Smooth muscle cell (in vitro differentiated cells): ENCODE measurements at regions not wholly inside any gene's neighbourhood (a gene's known extent, or its start where the extent isn't known, plus 50 kb on each side); places are given as distances from the start of the nearest gene placed in this dataset.

Experiments
- DNase-seq: peaks from one replicate; lab custom pipeline; 2025; ENCODE audit not compliant: unreplicated experiment; lab: John Stamatoyannopoulos, UW
- H2AFZ ChIP-seq: fragments of 200-600 bp; sonication (generic); 2 replicates; pipeline ENCODE4 v1.6.0; 2016; ENCODE audit warnings: antibody characterized with exemption, low read depth, mild to moderate bottlenecking
- H3F3A ChIP-seq: fragments of 200-600 bp; sonication (generic); 2 replicates; pipeline ENCODE4 v1.6.0; 2017; ENCODE audit warnings: antibody characterized with exemption, low read depth
- H3K27ac ChIP-seq: fragments of 200-600 bp; sonication (generic); 2 replicates; pipeline ENCODE4 v1.5.1; 2016; ENCODE audit warnings: low read depth, mild to moderate bottlenecking
- H3K27me3 ChIP-seq: fragments of 200-600 bp; sonication (generic); 2 replicates; pipeline ENCODE4 v1.6.1; 2016; ENCODE audit warnings: low read depth, mild to moderate bottlenecking
- H3K36me3 ChIP-seq: fragments of 200-600 bp; sonication (generic); 2 replicates; pipeline ENCODE4 v1.5.1; 2016; ENCODE audit warnings: low read depth
- H3K4me1 ChIP-seq: fragments of 200-600 bp; sonication (generic); 2 replicates; pipeline ENCODE4 v1.5.1; 2016; ENCODE audit warnings: low read depth
- H3K4me2 ChIP-seq: fragments of 200-600 bp; sonication (generic); 2 replicates; pipeline ENCODE4 v1.6.0; 2016; ENCODE audit warnings: mild to moderate bottlenecking
- H3K4me3 ChIP-seq: fragments of 200-600 bp; sonication (generic); 2 replicates; pipeline ENCODE4 v1.5.1; 2016; ENCODE audit warnings: mild to moderate bottlenecking
- H3K79me2 ChIP-seq: fragments of 200-600 bp; sonication (generic); 2 replicates; pipeline ENCODE4 v1.6.0; 2016; ENCODE audit warnings: low read depth, mild to moderate bottlenecking
- H3K9ac ChIP-seq: fragments of 200-600 bp; sonication (generic); 2 replicates; pipeline ENCODE4 v1.6.0; 2016; ENCODE audit warnings: low read depth
- H3K9me3 ChIP-seq: fragments of 200-600 bp; sonication (generic); replicated peaks from 2 replicates; pipeline ENCODE4 v1.5.1; 2016; ENCODE audit warnings: low read depth
- H4K20me1 ChIP-seq: fragments of 200-600 bp; sonication (generic); 2 replicates; pipeline ENCODE4 v1.6.0; 2016; ENCODE audit warnings: low read depth
- CTCF ChIP-seq: fragments of 200-600 bp; sonication (generic); IDR thresholded peaks from 2 replicates; pipeline ENCODE4 v1.5.1; 2017; ENCODE audit warnings: borderline replicate concordance, mild to moderate bottlenecking, antibody characterized with exemption; ENCODE audit not compliant: insufficient read depth, poor library complexity, severe bottlenecking
- WGBS: methylation state at CpG from one replicate; pipeline ENCODE4 v1.1.7; 2016; ENCODE audit warnings: low lambda C conversion rate; 5-methylcytosine and 5-hydroxymethylcytosine counted together

- H3K4me3 ChIP-seq, result no peak overlapping the region
- peaks cover 11% of the 10 kb centered on the region for H3K27me3 ChIP-seq
- no peak for TF ChIP-seq CTCF
- H4K20me1 ChIP-seq, result no peaks in the 10 kb centered on the region
- H3K4me2 ChIP-seq, result no peak overlapping the region
- no peaks in the 10 kb centered on the region for H3K79me2 ChIP-seq
- no peak overlapping the region for H3K27ac ChIP-seq
- H3K9ac ChIP-seq, result no peak overlapping the region
- no peaks in the 10 kb centered on the region for H3K9me3 ChIP-seq
- H3K36me3 ChIP-seq, result no peaks in the 10 kb centered on the region
- no peaks in the 10 kb centered on the region for H3F3A ChIP-seq
- no peaks in the 10 kb centered on the region for H3K4me1 ChIP-seq
- WGBS, result 84% methylated on average over 1 of the region's 1 CpG
- H2AFZ ChIP-seq, result no peak overlapping the region
- DNase-seq, result no peak
Measured at GRCh38 chr11:134582770-134583095, 170.7 kb upstream of the B3GAT1 start.

- no peaks in the 10 kb centered on the region for H3K36me3 ChIP-seq
- no peak overlapping the region for H3K27ac ChIP-seq
- H2AFZ ChIP-seq, result no peak overlapping the region
- no peaks in the 10 kb centered on the region for H3K79me2 ChIP-seq
- H3K27me3 ChIP-seq, result peaks cover 6% of the 10 kb centered on the region
- WGBS, result 86% methylated on average over 11 of the region's 11 CpGs
- TF ChIP-seq CTCF, result no peak
- no peak overlapping the region for H3K9ac ChIP-seq
- H3K4me3 ChIP-seq, result no peak overlapping the region
- no peaks in the 10 kb centered on the region for H3F3A ChIP-seq
- H3K9me3 ChIP-seq, result no peaks in the 10 kb centered on the region
- DNase-seq, result no peak
- no peaks in the 10 kb centered on the region for H4K20me1 ChIP-seq
- H3K4me1 ChIP-seq, result no peaks in the 10 kb centered on the region
- no peak overlapping the region for H3K4me2 ChIP-seq
Measured at GRCh38 chr11:134581966-134582769, 170.1 kb upstream of the B3GAT1 start.

GRCh38 chr11:134581121-134581626 lies 169.1 kb upstream of the B3GAT1 start:
- TF ChIP-seq CTCF, result no peak
- H4K20me1 ChIP-seq, result no peaks in the 10 kb centered on the region
- H3K36me3 ChIP-seq, result no peaks in the 10 kb centered on the region
- no peaks in the 10 kb centered on the region for H3K79me2 ChIP-seq
- no peaks in the 10 kb centered on the region for H3K4me1 ChIP-seq
- 95% methylated on average over 9 of the region's 9 CpGs for WGBS
- no peak overlapping the region for H3K27ac ChIP-seq
- no peaks in the 10 kb centered on the region for H3K27me3 ChIP-seq
- H3K9ac ChIP-seq, result no peak overlapping the region
- H3K4me2 ChIP-seq, result no peak overlapping the region
- no peak for DNase-seq
- no peak overlapping the region for H2AFZ ChIP-seq
- H3K4me3 ChIP-seq, result no peak overlapping the region
- no peaks in the 10 kb centered on the region for H3F3A ChIP-seq
- H3K9me3 ChIP-seq, result no peaks in the 10 kb centered on the region

GRCh38 chr11:134580610-134580975 lies 168.6 kb upstream of the B3GAT1 start:
- no peak overlapping the region for H2AFZ ChIP-seq
- peaks cover under 1% of the 10 kb centered on the region for H3K27me3 ChIP-seq
- H3K4me3 ChIP-seq, result no peak overlapping the region
- no peaks in the 10 kb centered on the region for H3F3A ChIP-seq
- H3K4me1 ChIP-seq, result no peaks in the 10 kb centered on the region
- no peak overlapping the region for H3K4me2 ChIP-seq
- H3K9me3 ChIP-seq, result no peaks in the 10 kb centered on the region
- H3K36me3 ChIP-seq, result no peaks in the 10 kb centered on the region
- 95% methylated on average over 8 of the region's 8 CpGs for WGBS
- no peaks in the 10 kb centered on the region for H3K79me2 ChIP-seq
- H3K27ac ChIP-seq, result no peak overlapping the region
- H4K20me1 ChIP-seq, result no peaks in the 10 kb centered on the region
- no peak for DNase-seq
- H3K9ac ChIP-seq, result no peak overlapping the region
- TF ChIP-seq CTCF, result no peak
